PFSK-1 (cell line): ENCODE measurements at regions not wholly inside any gene's neighbourhood (a gene's known extent, or its start where the extent isn't known, plus 50 kb on each side); places are given as distances from the start of the nearest gene placed in this dataset.

Experiments
- FOXP2 ChIP-seq: optimal IDR thresholded peaks from 2 replicates; pipeline ENCODE3; 2011; ENCODE audit warnings: borderline replicate concordance, control low read depth, inconsistent platforms; ENCODE audit not compliant: insufficient read depth; ENCODE audit errors: extremely low read length, extremely low read depth
- POLR2AphosphoS5 ChIP-seq: IDR thresholded peaks from 2 replicates; pipeline ENCODE4 v1.6.1; 2012; ENCODE audit warnings: low read depth, mild to moderate bottlenecking, control low read depth, low read length, moderate library complexity
- SIN3A ChIP-seq: IDR thresholded peaks from 2 replicates; pipeline ENCODE4 v1.6.1; 2012; ENCODE audit warnings: mild to moderate bottlenecking, low read length, moderate library complexity, borderline replicate concordance; ENCODE audit not compliant: insufficient read depth
- TAF1 ChIP-seq: IDR thresholded peaks from 2 replicates; pipeline ENCODE4 v1.6.1; 2012; ENCODE audit warnings: low read length, control low read depth, borderline replicate concordance; ENCODE audit not compliant: insufficient read depth
- TF ChIP-seq, protein P1 (sequence below), 2 experiments: IDR thresholded peaks; 2 replicates each; pipeline versions ENCODE4 v1.6.1 to v1.8.0; 2011 to 2012; ENCODE audit warnings: low read depth in 2 of 2, low read length in 2 of 2, control low read depth in 1 of 2, inconsistent platforms in 1 of 2, mild to moderate bottlenecking in 1 of 2, moderate library complexity in 1 of 2; ENCODE audit not compliant: insufficient read depth in 1 of 2

DNA sequence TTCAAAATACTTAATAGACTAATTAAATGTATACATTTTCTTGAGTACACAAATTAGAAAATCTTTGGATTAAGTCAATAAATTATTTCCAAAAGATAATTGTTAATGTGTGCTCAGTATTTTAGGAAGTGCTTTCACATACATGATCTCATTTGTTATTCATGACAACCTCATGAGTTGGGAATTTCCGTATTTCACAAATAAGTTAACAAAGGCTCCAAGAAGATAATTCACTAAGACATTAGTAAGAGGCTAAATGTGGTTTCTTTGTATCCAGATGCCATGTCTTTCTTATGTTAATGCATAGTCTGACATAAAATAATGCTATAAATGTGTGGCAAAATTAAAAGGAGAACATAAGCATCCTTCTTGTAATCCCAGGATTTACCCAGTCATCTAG, 79.5 kb upstream of the TCF21 start:
- no peak for TF ChIP-seq FOXP2
- TF ChIP-seq POLR2AphosphoS5: no peak
- TF ChIP-seq TAF1: no peak
- TF ChIP-seq, protein P1, sequence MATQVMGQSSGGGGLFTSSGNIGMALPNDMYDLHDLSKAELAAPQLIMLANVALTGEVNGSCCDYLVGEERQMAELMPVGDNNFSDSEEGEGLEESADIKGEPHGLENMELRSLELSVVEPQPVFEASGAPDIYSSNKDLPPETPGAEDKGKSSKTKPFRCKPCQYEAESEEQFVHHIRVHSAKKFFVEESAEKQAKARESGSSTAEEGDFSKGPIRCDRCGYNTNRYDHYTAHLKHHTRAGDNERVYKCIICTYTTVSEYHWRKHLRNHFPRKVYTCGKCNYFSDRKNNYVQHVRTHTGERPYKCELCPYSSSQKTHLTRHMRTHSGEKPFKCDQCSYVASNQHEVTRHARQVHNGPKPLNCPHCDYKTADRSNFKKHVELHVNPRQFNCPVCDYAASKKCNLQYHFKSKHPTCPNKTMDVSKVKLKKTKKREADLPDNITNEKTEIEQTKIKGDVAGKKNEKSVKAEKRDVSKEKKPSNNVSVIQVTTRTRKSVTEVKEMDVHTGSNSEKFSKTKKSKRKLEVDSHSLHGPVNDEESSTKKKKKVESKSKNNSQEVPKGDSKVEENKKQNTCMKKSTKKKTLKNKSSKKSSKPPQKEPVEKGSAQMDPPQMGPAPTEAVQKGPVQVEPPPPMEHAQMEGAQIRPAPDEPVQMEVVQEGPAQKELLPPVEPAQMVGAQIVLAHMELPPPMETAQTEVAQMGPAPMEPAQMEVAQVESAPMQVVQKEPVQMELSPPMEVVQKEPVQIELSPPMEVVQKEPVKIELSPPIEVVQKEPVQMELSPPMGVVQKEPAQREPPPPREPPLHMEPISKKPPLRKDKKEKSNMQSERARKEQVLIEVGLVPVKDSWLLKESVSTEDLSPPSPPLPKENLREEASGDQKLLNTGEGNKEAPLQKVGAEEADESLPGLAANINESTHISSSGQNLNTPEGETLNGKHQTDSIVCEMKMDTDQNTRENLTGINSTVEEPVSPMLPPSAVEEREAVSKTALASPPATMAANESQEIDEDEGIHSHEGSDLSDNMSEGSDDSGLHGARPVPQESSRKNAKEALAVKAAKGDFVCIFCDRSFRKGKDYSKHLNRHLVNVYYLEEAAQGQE (IDR thresholded peaks at IDR 0.05; ENCODE audit: insufficient read depth in 1 of 2, low read depth in 2 of 2, low read length in 2 of 2): no peak
- no peak for TF ChIP-seq SIN3A

DNA sequence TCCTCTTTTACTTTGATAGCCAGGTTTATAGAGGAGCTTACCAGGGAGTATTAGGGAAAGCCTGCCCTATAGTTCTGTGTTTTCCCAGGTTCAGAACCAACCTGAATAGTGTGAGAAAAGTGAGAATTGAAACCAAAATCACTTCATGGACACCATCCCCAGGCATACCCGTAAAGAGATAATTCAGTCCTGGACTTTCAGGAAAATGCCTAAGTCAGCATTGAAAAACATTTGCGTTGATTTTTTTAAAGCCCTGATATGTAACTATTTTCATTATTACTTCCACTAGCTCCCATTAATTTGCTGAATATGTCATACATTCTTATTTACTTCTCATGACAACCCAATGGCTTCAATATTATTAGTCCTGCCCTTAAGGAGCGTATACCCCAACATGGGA, 77.4 kb upstream of the TCF21 start:
- TF ChIP-seq, protein P1 (IDR thresholded peaks at IDR 0.05; ENCODE audit: insufficient read depth in 1 of 2, low read depth in 2 of 2, low read length in 2 of 2): no peak
- TF ChIP-seq FOXP2: no peak
- TF ChIP-seq POLR2AphosphoS5: no peak
- TF ChIP-seq TAF1: no peak
- TF ChIP-seq SIN3A: no peak

DNA sequence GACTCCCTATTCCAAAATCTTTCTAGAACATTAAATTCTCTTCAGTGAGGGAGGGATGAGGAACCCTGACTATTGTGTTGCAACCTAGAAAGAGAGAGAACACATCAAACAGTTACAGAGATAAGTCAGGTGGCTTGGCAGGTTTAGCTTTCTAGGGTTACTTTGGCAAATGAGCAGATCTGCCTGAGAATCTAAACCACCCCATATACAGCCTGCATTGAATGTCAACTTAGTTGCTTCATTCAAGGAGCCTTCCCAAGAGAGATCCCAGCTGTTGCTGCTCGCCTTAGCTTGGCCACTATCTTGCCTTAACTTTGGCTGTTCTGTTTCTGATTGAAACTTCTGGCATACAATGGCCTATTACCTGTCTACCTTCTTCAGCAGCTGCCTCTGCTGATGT, 74.7 kb upstream of the TCF21 start:
- no peak for TF ChIP-seq POLR2AphosphoS5
- TF ChIP-seq, protein P1 (IDR thresholded peaks at IDR 0.05; ENCODE audit: insufficient read depth in 1 of 2, low read depth in 2 of 2, low read length in 2 of 2): no peak
- TF ChIP-seq FOXP2: no peak
- no peak for TF ChIP-seq TAF1
- no peak for TF ChIP-seq SIN3A

DNA sequence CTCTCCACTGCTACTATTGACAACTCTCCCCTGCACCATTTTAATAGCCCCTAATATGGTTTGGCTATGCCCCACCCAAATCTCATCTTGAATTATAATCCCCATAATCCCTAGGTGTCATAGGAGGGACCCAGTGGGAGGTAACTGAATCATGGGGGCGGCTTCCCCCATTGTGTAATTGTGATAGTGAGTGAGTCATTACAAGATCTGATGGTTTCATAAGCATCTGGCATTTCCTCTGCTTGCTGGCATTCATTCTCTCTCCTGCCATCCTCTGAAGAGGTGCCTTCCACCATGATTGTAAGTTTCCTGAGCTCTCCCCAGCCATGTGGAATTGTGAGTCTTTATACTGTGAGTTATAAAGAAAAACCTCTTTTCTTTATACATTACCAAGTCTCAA, 74.1 kb upstream of the TCF21 start:
- no peak for TF ChIP-seq SIN3A
- TF ChIP-seq POLR2AphosphoS5: no peak
- no peak for TF ChIP-seq TAF1
- TF ChIP-seq, protein P1 (IDR thresholded peaks at IDR 0.05; ENCODE audit: insufficient read depth in 1 of 2, low read depth in 2 of 2, low read length in 2 of 2): no peak
- no peak for TF ChIP-seq FOXP2

DNA sequence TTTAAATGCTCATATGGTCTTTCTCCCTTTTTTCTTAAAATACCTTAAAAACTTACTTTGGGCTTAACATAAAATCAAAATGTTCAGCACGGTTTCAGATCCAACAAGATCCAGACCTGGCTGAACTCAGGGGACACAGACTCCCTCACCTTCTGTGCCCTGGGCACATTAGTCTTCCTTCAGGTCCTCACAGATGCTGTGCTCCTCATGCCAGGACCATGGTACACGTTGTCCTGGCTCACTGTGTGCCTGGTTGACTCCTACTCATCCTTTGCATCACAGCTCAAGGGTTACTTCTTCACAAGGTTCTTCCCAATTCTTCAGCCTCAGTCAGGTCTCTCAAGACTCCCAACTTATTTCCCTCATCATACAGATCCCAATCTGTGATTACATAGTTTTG, 73.6 kb upstream of the TCF21 start:
- no peak for TF ChIP-seq TAF1
- no peak for TF ChIP-seq POLR2AphosphoS5
- no peak for TF ChIP-seq SIN3A
- TF ChIP-seq FOXP2: no peak
- TF ChIP-seq, protein P1 (IDR thresholded peaks at IDR 0.05; ENCODE audit: insufficient read depth in 1 of 2, low read depth in 2 of 2, low read length in 2 of 2): no peak
